GM19467 (cell line): ENCODE measurements at regions not wholly inside any gene's neighbourhood (a gene's known extent, or its start where the extent isn't known, plus 50 kb on each side); places are given as distances from the start of the nearest gene placed in this dataset.

ENCODE experiments used
- ATAC-seq: cut with Tn5 transposase; IDR thresholded peaks from one replicate; pipeline ENCODE4 v1.9.1; 2021; ENCODE audit warnings: mild to moderate bottlenecking, moderate library complexity; ENCODE audit not compliant: unreplicated experiment

DNA sequence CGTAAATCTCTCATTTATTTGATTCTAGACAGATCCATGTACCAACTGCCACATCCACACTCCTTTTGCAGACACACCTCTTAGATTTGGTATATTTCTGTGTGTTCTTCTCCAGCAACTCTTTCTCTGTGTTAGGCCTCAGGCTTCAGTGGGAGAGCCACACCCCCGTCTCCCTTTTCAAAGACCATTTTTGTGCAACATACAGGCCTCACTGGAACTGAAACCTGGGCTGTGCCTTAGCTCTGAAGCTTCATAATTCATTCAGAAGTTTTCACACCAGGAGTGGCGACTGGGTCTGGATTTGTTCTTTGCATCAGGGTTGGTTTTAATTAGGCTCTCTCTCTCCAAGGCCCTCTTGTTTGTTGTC lies 170.2 kb downstream of the THBS2 start:
- no peak for ATAC-seq

DNA sequence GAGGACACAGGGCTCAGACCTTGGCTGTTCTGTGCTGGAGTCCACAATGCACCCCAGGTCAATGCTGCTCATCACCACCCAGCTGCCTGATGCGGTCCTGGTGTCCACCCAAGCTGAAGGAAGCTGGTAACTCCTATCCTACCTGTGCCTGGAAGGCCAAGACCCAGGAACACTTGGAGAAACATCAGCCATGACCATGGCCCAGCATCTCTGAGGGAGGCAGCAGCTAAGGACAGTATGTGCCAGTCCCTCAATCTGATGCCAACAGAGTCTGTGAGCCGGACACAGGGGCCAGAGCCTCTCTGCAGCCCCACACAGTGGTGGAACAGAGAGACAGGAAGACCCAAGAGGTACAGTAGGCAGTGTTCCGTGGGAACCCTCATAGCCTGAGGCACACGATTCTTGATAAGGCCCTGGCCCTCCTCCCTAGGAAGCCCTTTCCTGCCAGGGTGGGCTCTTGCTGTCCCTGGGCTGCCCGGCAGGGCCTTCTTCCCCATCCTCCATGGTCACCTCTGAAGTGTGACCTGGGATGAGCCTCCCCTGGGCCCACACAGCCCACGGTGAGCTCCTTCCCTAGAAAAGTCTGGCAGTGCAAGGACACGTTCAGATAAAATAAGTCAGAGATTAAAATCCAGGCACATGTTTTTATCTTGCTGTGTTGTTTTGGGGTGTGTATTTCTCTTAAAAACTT lies 170.7 kb downstream of the THBS2 start:
- no peak for ATAC-seq

DNA sequence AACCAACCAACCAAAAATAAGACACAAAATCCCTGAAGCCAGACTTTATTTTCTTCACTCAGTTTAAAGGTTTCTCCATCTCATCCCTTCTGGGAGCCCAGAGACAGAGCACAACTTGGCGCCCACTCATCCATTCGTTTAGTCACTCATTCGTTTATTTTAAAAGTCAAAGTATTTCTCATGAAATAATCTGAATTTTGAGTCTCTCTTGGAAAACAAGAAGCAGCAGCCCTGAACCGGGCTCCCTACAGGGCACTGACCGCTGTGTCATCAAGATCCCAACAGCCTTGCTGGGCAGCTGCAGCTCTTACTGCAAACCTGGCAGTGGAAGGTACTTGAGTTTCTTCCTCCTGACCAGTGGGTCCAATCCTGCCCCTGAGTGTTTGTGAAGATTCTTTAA lies 171.6 kb downstream of the THBS2 start:
- no peak for ATAC-seq

DNA sequence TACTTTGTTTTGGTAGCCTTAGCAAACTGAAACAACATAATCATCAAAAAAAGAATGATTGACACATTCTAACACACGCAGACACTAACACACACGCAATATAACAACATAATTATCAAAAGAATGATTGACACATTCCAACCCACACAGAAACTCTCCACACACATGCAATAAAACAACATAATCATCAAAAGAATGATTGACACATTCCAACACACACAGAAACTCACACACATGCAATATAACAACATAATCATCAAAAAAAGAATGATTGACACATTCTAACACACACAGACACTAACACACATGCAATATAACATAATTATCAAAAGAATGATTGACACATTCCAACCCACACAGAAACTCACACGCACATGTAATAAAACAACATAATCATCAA lies 172.4 kb downstream of the THBS2 start:
- no peak for ATAC-seq

DNA sequence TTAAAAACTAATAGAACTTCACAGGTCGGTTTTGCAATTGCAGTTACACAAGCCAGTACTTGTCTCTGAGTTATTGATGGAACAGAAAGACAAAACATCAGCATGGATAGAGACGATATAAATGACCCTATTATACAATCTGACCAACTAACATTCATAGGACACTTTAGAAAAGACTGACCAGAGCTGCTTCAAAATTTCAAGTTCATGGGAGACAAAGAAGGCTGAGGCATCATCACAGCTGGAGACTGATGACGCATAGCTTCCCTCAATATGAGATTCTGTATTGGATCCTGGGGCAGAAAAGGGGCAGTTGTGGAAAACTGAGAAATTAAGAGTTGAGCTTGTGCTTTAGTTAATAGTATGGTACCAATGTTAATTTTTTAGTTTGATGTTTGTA lies 174.0 kb downstream of the THBS2 start:
- ATAC-seq, result no peak

DNA sequence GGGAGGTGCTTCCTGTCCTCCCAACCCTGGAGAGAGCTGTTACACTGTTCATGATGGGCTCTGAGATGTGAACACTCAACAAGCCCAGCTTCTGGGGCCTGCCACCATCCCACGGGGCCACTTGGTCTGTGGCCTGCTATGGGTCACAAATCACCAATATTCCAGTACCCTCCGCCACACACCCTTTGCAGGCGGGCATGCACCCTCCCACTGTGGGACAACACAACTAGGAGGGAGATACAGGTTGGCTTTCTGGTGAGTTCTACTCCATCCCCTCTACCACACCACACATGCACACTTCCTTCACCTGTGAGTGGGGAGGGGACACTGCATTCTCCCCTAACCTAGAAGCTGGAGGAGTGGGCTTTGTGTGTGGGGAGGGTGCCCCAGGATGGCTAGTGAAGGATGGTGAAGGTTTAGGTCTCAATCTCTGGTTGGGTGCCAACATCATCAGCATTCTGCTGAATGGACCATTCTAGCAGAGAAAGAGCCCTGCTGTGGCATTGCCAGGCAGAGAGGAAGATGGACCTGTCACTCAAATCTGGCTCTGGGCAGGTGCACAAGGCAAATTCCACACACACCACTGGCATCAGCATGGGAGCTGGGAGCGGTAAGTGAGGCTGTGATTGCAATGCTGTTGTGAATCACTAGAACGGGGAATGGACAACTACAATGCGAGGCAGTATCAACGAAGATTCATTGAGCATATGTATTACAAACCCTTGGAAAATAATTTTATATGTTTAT lies 175.1 kb downstream of the THBS2 start:
- no peak for ATAC-seq

DNA sequence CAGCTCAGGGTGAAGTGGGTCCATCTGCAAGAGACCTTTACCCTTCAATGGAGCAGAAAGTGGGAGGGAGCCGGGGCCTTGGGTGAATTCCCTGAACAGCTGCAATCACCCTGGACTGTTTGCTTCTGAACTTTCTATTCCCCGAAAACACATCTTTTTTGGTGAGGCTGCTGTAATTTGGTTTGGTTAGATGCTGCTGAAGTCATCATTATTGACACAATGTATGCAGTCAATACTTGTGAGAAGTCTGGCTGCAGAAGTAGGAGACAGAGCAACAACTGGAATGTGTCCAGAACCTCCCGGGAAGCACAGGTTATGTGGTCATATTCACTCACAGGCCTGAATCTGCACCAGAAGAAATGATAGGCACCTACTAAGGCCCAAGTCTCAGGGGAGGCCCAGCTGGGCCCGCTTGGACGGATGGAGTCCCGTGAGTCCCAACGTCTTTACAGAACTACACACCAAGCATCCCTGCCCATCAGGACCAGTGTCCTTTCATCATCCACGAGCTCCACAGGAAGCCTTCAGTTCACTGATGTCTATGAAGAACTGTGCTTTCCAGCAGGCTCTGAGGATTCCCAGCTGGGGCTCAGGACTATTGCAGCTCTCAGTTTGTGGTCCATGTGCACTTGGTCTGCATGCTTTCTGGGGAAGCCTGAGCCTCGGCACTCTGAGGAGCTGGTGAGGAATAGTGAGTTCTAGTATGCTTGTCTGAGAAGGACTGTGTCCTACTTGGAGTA lies 177.6 kb downstream of the THBS2 start:
- ATAC-seq, result no peak

DNA sequence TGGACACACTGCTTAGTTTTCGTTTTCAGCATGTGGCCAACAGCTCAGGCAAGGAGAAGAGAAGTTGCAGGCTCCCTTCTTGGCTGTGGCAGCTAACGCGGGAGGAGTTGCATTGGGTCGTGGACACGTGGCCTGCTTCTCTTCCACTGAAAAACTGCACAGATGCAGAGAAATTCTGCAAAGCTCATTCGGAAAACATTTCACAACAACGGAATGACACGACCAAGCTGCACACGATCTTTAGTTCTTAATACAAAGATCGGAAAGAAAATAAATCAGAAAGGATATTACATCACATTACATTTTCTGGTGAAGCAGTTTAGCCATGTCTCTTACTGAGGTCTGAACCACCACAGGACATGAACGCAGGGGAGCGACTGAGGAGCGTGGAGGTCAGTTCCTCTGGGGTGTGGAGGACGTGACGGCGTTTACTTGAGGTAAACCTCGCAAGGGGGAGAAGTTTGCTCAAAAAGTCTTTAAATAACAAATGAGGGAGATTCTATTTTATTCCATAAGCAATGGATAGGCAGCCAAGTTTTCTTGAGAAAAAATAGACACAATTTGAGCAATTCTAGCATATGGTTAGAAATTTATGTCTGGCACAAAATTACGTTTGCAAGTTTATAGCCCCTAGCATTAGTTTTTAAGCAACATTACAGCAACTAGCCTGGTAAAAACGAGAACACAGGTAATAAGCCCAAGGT lies 178.3 kb downstream of the THBS2 start:
- ATAC-seq, result no peak

DNA sequence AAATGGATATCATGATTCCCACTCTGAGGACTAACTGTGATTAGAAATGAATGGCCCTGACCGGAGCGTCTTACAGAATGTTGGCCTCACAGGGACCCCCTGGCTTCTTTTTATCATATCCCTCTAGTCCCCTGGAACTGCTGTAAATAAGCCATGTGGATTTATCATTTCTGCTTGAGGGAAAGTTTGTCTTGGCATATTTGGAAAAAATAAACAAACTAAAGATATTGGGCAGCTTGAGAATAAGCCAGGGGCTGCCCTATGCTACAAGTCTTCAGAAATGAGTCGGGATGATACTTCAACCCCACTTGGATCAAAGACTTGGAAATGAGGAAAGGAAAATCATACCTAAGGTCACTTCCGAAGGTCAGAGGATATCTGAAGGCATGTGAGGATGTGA lies 179.1 kb downstream of the THBS2 start:
- no peak for ATAC-seq

DNA sequence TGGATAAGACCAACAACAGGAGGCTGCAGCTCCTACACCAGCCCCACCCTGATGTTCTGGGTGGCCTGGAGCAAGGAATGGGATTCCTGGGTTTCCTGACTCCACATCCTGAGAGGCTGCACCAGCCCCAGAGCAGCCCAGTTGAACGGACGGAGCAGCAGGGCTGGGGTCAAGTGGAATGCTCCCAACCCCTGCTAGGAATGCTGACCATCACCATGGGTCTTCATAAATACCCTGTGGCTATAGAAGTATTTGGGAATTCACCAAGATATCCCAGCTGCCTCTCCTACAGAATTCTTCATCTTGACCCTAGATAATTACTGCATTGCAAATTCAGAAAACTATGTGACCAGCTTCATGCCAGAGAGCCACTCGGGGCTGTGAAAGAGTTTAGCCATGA lies 180.3 kb downstream of the THBS2 start:
- ATAC-seq, result no peak

DNA sequence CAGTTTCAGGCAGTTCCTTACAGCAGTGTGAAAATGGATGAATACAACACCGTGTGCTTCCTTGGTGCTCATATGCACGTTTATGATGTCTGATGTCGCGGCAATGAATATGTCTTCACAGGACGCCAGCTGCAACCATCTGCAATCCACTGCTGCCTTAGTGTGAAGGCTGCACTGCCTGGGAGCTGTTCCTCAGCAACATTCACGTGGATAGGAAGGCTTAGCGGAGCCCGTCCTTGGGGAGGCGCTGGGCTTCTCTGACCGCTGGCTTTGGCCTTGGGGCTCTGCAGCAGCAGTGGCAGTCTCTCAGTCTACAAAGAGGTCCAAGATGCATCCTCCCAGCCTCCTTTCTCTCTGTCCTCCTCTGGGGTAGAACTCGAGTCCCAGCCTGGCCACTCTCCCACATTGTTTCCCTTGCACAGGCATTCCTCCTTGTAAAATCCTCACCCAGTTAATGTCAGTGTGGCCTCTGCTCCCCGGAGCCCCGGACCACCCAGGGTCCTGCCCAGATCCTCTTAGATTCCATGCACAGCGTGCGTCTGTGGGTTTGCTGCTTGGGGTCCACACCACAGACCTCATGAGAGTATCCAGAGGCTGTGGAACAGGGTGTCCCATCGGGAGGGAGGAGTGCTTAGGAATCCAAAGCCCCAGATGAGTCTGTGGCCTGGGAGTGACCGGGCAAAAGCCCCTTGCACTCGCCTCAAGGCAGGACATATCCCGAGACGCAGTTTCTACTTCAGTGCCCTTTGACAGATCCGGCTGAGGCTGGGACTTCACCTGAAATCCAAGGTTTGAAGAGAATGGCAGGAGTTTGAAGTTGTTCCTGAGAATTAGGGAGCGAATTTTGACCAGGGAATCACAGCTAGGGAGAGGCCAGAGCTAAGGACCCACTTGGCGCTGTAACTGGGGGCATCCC lies 181.3 kb downstream of the THBS2 start:
- ATAC-seq, result no peak

DNA sequence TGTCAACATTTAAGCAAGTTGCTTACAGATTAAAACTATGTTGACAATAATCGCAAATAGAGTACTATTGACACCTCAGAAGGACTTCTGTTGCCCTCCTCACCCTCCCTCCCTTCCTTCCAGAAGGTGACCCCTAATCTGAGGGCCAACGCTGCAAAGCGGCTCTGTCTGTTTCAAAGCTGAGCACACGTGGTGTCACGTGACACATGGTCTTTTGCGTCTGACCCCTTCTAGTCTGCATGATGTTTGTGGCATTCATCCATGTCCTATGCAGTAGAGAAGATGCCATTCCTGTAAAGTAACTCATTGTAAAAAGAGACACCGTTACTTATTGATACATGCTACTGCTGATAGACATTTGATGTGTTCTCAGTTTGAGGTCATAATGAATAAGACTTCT lies 182.3 kb downstream of the THBS2 start:
- no peak for ATAC-seq

DNA sequence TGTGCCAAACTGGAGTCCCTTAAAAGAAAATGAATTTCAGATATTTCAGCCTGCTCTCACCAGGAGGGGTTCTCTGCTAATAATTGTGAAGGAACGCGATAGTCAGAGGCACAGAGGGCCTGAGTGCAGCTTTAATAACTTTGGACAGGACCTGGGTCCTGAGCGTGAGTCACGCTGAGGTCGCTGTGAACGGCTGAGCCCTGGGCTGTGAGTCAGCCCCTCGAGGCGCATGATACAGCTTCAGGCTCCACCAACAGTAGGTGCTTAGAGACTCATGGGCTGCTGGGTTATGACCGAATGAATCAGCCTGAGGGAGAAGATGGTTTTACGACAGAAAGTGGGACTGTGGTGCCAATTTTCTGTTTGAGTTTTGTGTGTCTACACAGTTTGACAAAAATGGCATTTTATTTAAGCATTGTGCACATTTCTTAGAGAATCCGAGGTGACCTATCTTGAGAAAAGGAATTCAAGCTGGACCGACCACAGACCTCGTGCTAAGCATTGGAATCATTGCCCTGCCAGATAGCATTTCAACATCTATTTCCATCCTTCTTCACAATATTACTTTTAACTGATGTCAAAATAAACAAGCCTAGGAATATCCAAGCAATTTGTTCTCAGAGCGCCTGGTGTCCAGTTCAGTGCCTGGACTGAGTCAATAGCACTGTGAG lies 183.0 kb downstream of the THBS2 start:
- ATAC-seq, result no peak

DNA sequence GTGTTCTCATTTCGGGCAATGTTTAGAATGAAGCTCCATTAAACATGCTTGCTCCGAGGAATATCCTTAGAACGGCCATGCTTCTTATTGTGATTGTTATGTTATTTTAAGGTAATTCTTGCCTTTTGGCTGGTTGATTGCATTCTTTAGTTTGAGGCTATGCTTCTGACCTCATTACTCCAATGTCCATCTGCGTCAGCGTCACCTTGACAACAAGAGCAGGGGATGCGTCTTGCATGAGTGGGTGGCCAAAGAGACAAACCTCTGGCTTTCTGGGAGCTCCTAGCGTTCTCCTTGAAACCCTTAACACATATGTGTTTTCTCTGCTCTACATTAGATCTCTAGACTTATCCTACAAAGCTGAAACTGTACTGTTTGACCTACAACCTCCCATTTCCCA lies 184.3 kb downstream of the THBS2 start:
- ATAC-seq, result no peak

DNA sequence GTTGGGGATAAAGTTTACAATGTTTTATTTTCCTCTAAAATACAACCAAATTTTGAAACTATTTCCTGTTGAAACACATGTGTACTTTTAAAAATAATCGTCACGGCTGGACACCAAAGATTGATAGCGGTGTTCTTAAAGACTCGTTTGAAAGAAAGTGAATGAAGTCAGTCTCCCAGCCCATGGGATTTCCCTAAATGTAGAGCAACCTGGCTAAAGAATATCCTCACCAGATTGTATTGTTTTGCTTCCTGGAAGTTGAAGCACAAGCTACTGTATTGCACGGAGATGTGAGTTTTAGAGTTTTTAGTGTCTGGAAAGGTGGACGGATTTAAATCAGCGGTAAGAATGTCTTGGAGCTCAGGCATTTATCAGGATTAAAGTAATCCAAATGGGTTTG lies 189.5 kb downstream of the THBS2 start:
- no peak for ATAC-seq

DNA sequence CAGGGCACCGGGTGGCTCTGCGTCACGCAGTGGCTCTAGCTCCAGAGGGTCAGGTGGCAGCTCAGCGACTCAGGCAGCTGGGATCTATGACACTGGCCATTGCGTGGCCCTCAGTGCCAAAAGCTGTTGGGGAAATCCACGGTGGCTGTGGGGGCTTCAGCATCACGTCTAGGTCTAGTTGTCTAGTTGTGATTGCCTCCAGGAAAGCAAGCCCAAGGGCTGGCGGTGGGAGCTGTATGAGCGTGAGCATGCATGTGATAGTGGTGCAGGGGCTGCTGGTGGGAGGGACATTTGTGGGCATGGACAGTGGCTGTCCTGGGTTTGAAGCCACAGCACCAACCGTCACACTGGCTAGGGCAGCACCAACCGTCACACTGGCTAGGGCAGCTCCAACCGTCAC lies 191.4 kb downstream of the THBS2 start:
- no peak for ATAC-seq

DNA sequence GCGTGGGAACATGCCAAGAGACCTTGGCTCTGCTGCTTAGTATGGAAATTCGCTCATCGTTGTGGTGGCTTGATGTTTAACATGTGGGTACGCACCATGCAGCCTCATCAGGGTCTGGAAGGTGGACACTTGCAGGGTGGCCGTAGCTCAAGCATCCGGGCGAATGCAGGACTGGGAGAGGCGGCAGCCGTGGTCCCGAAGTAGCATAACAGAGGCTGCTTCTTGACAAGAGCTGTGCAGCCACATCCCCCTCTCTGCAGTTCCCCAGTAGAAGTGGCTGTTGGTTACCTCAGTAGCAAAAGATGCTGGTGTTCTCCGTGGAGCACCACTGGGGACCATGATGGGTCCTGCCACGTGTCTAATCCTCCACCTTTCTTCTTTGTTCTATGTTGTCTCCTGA lies 195.0 kb downstream of the THBS2 start:
- ATAC-seq, result no peak

DNA sequence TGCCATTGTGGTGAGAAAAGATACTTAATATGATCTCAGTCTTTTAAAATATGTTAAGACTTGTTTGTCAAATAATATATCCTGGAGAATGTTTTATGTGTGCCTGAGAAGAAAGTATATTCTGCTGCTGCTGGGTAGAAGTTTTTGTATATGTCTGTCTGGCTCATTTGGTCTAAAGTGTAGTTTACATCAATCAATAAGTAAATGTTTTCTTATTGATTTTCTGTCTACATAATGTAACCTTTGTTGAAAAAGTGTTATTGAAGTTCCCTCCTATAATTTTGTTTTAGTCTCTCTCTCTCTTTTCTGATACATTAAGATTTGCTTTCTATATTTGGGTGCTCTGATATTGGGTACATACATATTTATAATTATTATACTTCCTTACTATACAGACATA lies 201.2 kb downstream of the THBS2 start:
- ATAC-seq, result no peak

DNA sequence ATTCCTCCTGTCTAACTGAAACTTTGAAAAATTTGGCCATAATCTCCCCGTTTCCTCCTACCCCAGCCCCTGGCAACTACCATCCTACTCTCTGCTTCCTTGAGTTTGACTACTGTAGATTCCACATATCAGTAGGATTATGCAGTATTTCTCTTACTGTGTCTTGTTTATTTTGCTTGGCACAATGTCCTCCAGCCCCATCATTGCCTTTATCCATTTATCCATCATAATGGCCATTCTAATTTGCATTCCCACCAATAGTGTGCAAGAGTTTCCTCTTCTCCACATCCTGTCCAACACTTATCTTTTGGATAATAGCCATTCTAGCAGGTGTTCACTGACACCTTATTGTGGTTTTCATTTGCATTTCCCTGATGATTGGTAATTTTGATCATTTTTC lies 202.3 kb downstream of the THBS2 start:
- no peak for ATAC-seq

DNA sequence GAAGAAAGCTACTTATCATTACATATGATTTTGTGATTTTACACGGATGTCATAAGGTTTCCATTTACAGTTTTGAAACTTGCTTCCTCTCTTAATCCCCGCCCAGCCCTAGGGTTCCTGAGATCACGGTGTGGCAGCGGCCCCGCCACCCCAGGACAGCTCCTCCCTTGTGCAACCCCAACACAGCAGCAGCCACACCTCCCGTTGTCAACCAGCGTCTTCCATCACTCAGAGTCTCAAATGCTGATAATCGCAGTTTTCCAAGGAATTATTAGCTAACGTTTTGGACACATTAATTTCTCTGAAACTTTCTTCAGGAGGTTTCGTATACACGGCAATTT lies 204.8 kb downstream of the THBS2 start:
- ATAC-seq, result no peak
